ENCODE measurements at regions not wholly inside any gene's neighbourhood (a gene's known extent, or its start where the extent isn't known, plus 50 kb on each side); places are given as distances from the start of the nearest gene placed in this dataset.

DNA sequence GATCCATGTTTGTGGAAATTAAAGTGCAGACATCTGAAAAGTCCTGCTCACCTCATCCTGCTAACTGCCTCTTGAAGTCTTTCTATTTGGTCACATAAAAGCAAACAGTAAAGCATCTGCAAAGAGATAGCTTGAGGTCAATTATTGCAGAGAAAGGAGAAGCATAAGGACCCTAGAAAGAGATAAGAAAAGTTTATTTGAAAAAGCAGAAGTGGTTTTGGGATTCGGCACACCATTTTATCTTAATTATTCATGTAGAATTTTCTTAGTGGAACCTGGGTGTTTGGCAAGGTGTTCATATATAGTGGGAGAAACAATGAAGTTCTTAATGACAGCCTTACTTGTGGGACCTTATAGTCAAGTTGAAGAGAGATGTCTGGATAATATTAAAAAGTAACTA is 280.8 kb downstream of the CENPW start:
- intact Hi-C loops (cut with micrococcal nuclease): no loop called here
- no peaks in the 10 kb centered on the region for H3K27me3 Mint-ChIP-seq (ENCODE audit: low read depth)
- H3K4me3 Mint-ChIP-seq: no peak overlapping the region
- no peaks in the 10 kb centered on the region for H3K4me1 Mint-ChIP-seq (ENCODE audit: low read depth)
- H3K36me3 Mint-ChIP-seq (ENCODE audit: low read depth): no peaks in the 10 kb centered on the region
- no peak for DNase-seq
- no peak overlapping the region for H3K27ac Mint-ChIP-seq
- CTCF ChIA-PET: no interaction called here
- no peaks in the 10 kb centered on the region for H3K9me3 Mint-ChIP-seq

DNA sequence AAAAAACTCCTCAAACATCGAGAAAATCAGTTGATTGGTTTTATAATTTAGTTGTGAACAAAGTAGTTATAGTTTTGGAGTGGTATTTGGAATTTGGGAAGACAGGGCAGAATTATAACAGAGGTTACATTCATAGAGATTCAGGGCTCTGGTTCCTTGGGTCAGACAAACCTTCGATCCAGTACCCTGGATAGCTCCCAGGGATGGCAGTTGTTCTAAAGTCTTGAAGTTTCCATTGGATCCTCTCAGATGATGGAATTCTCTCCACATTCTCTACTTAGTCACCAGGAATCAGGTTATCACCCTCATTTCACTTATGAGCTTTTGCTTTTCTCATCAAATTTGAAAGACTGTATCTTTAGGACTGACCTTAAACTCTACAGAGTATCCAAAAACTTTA is 285.1 kb downstream of the CENPW start:
- H3K4me3 Mint-ChIP-seq: no peak overlapping the region
- no peaks in the 10 kb centered on the region for H3K9me3 Mint-ChIP-seq
- H3K27ac Mint-ChIP-seq: no peak overlapping the region
- no peak for DNase-seq
- H3K36me3 Mint-ChIP-seq (ENCODE audit: low read depth): no peaks in the 10 kb centered on the region
- H3K27me3 Mint-ChIP-seq (ENCODE audit: low read depth): no peaks in the 10 kb centered on the region
- CTCF ChIA-PET: no interaction called here
- H3K4me1 Mint-ChIP-seq (ENCODE audit: low read depth): no peaks in the 10 kb centered on the region
- intact Hi-C loops (cut with micrococcal nuclease): no loop called here

DNA sequence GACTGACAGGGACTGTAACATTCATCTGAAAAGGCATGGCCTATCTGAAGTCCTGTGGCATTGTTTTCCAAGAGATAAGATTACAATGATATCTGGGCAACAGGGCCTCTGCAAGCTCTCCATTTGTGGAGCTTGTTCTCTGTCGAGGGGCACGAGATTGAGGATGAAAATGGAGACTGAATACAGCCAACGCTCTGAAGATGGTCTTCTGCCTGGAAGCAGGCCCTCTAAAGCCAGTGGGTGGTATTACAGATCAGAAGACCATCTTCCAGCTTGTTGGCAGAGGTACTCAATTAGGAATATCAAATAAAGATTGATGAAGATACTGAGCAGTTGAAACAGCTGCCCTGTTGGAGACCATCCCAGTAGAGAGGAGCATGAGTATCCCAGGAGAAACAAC is 288.2 kb downstream of the CENPW start:
- intact Hi-C loops (cut with micrococcal nuclease): no loop called here
- CTCF ChIA-PET: no interaction called here
- Mint-ChIP-seq H3K4me1 (ENCODE audit: low read depth) (no peaks in the 10 kb centered on the region), H3K27ac (no peak overlapping the region), H3K9me3 (no peaks in the 10 kb centered on the region), H3K27me3 (ENCODE audit: low read depth) (no peaks in the 10 kb centered on the region), H3K36me3 (ENCODE audit: low read depth) (no peaks in the 10 kb centered on the region), H3K4me3 (no peak overlapping the region)
- no peak for DNase-seq

DNA sequence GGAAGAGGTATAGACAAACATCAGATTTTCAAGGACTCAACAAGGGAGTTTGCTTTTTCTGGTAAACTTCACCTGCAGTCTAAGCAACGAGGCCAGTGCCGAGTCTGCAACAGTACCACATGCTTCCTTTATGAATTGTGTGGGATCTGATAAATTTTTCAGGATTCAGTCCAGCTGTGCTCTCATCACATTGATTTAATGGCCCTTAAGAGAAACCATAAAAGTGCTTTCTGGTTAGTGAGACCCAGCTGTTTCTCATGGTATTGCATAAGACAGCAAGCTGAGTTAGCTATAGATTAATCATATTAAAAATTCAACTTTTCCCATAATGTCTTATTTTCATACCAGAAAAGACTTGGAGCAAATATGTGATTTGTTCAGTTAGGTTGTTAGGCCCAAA is 291.4 kb downstream of the CENPW start:
- Mint-ChIP-seq H3K27me3 (ENCODE audit: low read depth) (no peaks in the 10 kb centered on the region), H3K4me1 (ENCODE audit: low read depth) (no peaks in the 10 kb centered on the region), H3K36me3 (ENCODE audit: low read depth) (no peaks in the 10 kb centered on the region), H3K27ac (no peak overlapping the region), H3K9me3 (no peaks in the 10 kb centered on the region), H3K4me3 (no peak overlapping the region)
- no peak for DNase-seq
- CTCF ChIA-PET: no interaction called here
- intact Hi-C loops (cut with micrococcal nuclease): no loop called here

DNA sequence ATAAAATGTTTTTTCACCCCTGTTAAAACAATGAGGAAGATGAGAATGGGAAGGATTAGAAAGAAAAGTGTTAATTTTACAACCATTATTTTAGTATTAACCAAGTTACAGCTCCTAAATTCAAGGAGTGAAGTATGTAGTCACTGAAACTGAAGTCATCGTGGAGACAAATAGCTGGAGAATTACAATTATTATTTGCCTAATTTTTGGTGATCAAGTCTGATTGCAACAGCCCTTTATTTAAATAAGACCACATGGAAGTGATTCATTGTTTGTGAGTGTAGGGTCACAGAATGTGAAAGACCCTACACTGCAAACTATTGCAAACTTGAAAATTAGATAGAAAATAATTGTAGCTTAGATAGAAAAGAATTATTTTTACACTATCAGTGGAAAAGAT is 292.4 kb downstream of the CENPW start:
- no peaks in the 10 kb centered on the region for H3K27me3 Mint-ChIP-seq (ENCODE audit: low read depth)
- no peak overlapping the region for H3K27ac Mint-ChIP-seq
- no peaks in the 10 kb centered on the region for H3K4me1 Mint-ChIP-seq (ENCODE audit: low read depth)
- no peaks in the 10 kb centered on the region for H3K36me3 Mint-ChIP-seq (ENCODE audit: low read depth)
- no peak overlapping the region for H3K4me3 Mint-ChIP-seq
- intact Hi-C loops (cut with micrococcal nuclease): no loop called here
- no peak for DNase-seq
- H3K9me3 Mint-ChIP-seq: no peaks in the 10 kb centered on the region
- CTCF ChIA-PET: no interaction called here

DNA sequence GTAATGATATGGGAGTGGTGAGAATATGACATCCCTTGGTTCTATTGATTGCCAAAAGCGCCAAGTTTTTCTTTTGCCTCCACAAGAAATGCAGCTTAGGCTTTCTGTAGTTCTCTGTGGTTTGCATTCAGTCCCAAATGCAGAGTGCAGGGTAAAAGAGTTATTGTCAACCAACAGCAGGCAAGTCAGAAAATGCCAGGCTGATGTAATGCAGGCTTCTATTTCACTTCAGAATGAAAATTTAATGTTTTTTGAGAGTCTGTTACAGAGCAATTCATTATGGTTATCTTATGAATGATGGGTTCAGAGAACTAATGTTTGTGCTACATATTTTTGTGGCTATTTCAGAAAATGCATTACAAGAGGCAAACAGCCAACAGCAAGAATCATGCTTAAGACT is 293.5 kb downstream of the CENPW start:
- CTCF ChIA-PET: no interaction called here
- Mint-ChIP-seq H3K4me1 (ENCODE audit: low read depth) (no peaks in the 10 kb centered on the region), H3K36me3 (ENCODE audit: low read depth) (no peaks in the 10 kb centered on the region), H3K27ac (no peak overlapping the region), H3K4me3 (no peak overlapping the region), H3K9me3 (no peaks in the 10 kb centered on the region), H3K27me3 (ENCODE audit: low read depth) (no peaks in the 10 kb centered on the region)
- intact Hi-C loops (cut with micrococcal nuclease): no loop called here
- no peak for DNase-seq

DNA sequence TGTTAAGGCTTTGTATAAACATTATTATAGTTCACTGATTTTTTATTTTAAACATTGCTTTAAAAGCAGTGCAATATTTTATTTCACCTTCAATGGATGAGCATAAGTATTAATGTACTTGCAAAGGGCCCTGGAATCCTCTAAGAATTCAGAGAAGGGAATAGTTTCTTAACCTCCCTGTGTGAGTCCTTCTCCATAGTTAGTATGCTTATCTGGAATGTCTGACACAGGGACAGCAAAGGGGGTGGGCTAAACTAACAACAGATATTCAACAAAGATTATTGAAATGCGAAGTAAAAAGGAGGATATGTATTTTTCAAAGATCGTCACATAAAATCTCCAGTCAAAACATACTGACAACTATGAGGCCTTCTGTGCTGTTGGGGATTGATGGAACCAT is 300.4 kb downstream of the CENPW start:
- Mint-ChIP-seq H3K27me3 (ENCODE audit: low read depth) (no peaks in the 10 kb centered on the region), H3K36me3 (ENCODE audit: low read depth) (no peaks in the 10 kb centered on the region), H3K4me1 (ENCODE audit: low read depth) (no peaks in the 10 kb centered on the region), H3K9me3 (no peaks in the 10 kb centered on the region), H3K27ac (no peak overlapping the region), H3K4me3 (no peak overlapping the region)
- no peak for DNase-seq
- intact Hi-C loops (cut with micrococcal nuclease): no loop called here
- CTCF ChIA-PET: no interaction called here

DNA sequence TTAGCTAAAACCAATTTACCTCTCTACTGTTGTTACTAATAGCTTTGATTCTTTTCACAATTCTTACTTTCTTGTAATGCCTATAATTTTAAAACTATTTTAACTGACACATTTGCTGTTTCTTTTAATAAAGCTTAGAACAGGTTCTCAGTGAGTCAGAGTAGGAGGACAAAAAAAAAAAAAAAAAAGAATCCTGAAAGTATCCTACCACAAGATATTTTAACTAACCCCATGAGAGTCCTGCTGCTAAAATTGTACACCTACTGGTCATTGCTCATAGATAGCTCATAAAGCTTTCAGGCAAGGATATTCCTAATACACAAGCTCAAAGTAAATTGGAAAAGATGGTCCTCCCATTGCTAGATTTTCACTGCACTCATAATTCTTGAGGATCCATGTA is 301.0 kb downstream of the CENPW start:
- no peaks in the 10 kb centered on the region for H3K27me3 Mint-ChIP-seq (ENCODE audit: low read depth)
- no peak overlapping the region for H3K4me3 Mint-ChIP-seq
- no peak for DNase-seq
- no peaks in the 10 kb centered on the region for H3K9me3 Mint-ChIP-seq
- CTCF ChIA-PET: no interaction called here
- intact Hi-C loops (cut with micrococcal nuclease): no loop called here
- no peaks in the 10 kb centered on the region for H3K4me1 Mint-ChIP-seq (ENCODE audit: low read depth)
- no peak overlapping the region for H3K27ac Mint-ChIP-seq
- no peaks in the 10 kb centered on the region for H3K36me3 Mint-ChIP-seq (ENCODE audit: low read depth)

DNA sequence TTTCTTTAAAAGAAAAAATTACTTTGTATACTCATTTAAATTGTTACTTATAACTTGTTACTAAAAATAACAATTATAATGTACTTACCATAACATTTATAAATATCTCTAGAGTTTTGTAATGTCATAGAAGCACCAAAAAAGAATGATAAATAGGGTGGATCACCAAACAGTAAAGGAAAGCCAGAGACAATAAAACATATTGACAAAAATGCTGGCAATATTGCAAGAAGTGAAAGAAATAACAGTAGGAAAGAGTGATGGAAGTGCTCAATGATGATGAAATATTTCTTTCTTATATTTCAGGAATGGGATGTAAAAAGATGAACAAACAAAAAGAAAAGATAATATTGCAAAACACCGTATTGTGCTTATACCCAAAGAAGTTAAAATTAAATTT is 301.7 kb downstream of the CENPW start:
- Mint-ChIP-seq H3K9me3 (no peaks in the 10 kb centered on the region), H3K4me3 (no peak overlapping the region), H3K27ac (no peak overlapping the region), H3K36me3 (ENCODE audit: low read depth) (no peaks in the 10 kb centered on the region), H3K27me3 (ENCODE audit: low read depth) (no peaks in the 10 kb centered on the region), H3K4me1 (ENCODE audit: low read depth) (no peaks in the 10 kb centered on the region)
- CTCF ChIA-PET: no interaction called here
- intact Hi-C loops (cut with micrococcal nuclease): no loop called here
- no peak for DNase-seq

DNA sequence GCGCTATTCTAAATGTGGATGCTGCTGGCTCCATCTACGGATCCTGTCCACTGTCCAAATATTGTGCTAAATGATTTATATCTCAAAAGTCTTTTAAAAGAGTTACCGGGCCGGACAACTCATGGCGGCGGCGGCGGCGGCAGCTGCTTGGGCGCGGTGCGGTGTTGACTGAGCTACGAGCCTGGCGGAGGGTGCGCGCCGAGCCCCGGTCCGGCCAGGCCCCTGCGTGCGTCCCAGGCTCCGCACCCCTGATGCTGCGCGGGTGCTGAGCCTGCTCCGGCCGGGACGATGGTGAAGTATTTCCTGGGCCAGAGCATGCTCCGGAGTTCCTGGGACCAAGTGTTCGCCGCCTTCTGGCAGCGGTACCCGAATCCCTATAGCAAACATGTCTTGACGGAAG is 303.4 kb downstream of the CENPW start:
- H3K27ac Mint-ChIP-seq: no peak overlapping the region
- intact Hi-C loops (cut with micrococcal nuclease): no loop called here
- H3K36me3 Mint-ChIP-seq (ENCODE audit: low read depth): no peaks in the 10 kb centered on the region
- CTCF ChIA-PET: no interaction called here
- H3K9me3 Mint-ChIP-seq: no peaks in the 10 kb centered on the region
- DNase-seq: no peak
- no peaks in the 10 kb centered on the region for H3K4me1 Mint-ChIP-seq (ENCODE audit: low read depth)
- no peak overlapping the region for H3K4me3 Mint-ChIP-seq
- H3K27me3 Mint-ChIP-seq (ENCODE audit: low read depth): no peaks in the 10 kb centered on the region

DNA sequence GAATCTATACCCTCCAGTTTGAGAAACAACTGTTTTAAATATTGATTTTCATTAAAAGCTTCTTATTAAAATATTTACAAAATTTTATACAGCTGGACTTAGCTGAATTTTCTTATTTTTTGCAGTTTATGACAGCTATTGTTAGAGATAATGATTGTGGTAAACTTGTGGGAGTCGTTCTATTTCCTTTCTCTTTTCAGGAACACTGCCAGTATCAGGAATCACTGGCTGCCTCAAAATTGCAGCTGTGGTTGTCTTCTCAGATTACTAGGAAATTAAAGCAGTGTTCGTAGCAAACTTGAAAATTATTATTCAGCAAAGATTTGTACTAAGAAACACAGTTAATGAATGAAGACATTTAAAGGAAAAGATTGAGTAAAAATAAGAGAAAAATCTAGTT is 311.0 kb downstream of the CENPW start:
- Mint-ChIP-seq H3K36me3 (ENCODE audit: low read depth) (no peaks in the 10 kb centered on the region), H3K9me3 (peaks cover 8% of the 10 kb centered on the region), H3K4me1 (ENCODE audit: low read depth) (no peaks in the 10 kb centered on the region), H3K27ac (no peak overlapping the region), H3K4me3 (no peak overlapping the region), H3K27me3 (ENCODE audit: low read depth) (no peaks in the 10 kb centered on the region)
- CTCF ChIA-PET: no interaction called here
- intact Hi-C loops (cut with micrococcal nuclease): no loop called here
- no peak for DNase-seq

DNA sequence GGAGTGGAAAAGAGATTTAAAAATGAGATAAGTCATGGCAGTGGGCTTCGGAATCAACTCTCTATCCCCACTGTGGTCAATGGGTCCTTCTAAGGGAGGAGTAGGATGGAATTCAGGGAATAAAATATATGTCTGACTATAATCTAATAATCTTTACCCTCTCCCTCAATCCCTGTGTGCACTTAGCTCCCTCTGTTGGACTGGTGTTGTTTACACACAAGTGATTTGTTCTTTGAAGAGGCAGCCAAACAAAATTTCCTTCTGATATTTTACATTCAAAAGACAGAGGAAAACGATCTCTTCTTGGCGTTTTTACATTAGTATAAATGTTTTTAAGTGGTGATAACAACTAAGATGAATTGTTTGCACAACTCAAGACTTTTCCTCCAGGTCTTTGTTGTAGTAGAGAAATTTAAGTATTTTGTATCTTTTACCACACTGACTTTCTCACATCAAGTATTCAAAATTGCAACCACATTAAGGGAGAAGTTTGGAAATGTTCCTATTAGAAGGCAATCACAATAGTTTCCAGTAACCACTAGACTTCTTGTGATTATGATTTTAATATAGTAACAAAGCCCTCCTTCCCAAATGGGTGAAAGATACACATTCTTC is 317.8 kb downstream of the CENPW start:
- intact Hi-C loops (cut with micrococcal nuclease): loop anchor here (5.0 kb wide), 1 partner anchor 660 kb away; no protein-coding TSS in a partner anchor
- no peaks in the 10 kb centered on the region for H3K36me3 Mint-ChIP-seq (ENCODE audit: low read depth)
- no peak overlapping the region for H3K27ac Mint-ChIP-seq
- H3K9me3 Mint-ChIP-seq: peaks cover 8% of the 10 kb centered on the region
- no peaks in the 10 kb centered on the region for H3K27me3 Mint-ChIP-seq (ENCODE audit: low read depth)
- DNase-seq: peak; percentile 11
- no peak overlapping the region for H3K4me3 Mint-ChIP-seq
- CTCF ChIA-PET: interaction anchor here (0.7 to 1.2 kb wide), 3 partner anchors 104 to 296 kb away, joined by 3 to 4 read pairs (median 3); no protein-coding TSS in a partner anchor
- no peaks in the 10 kb centered on the region for H3K4me1 Mint-ChIP-seq (ENCODE audit: low read depth)

DNA sequence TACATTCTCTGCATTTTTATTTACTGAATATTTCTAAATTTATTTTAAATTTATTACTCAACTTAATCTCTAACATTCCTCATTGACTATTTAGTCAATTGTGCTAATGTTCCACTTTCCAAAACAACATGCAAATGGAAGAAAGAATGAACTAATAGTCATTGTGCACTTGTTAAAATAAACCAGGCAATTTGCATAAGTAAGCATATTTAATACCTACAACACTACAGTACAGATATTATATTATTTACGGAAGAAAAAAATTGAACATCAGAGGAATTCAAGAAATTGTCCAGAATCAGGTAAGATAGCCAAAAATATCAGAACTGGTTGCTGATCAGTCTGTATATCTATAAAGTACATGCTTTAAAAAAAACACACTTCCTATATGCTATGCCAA is 320.5 kb downstream of the CENPW start:
- CTCF ChIA-PET: no interaction called here
- DNase-seq: no peak

DNA sequence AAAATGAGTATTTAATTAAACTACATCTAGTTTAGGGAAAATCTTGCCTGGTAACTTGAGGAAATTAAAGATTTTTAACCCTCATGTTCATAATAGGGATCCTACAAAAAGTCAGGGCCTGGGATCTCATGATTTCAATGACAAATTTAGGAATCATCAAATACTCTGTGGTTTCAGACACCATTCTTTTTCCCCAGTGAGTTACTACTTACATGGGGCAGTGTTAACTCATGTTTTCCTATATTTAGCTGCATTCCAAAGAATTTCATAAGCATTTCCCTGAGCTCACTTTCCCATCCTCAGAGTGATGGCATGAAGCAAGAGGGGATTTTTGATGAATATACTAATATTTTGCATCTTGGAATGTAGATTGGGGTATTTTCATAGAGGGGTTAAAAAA is 321.7 kb downstream of the CENPW start:
- Mint-ChIP-seq H3K4me3 (no peak overlapping the region), H3K4me1 (ENCODE audit: low read depth) (no peaks in the 10 kb centered on the region), H3K27me3 (ENCODE audit: low read depth) (no peaks in the 10 kb centered on the region), H3K36me3 (ENCODE audit: low read depth) (no peaks in the 10 kb centered on the region), H3K9me3 (no peaks in the 10 kb centered on the region), H3K27ac (no peak overlapping the region)
- CTCF ChIA-PET: no interaction called here
- intact Hi-C loops (cut with micrococcal nuclease): no loop called here
- DNase-seq: no peak

More for the DNA sequence above, 320.5 kb downstream of the CENPW start:
- Mint-ChIP-seq H3K27me3 (ENCODE audit: low read depth) (no peaks in the 10 kb centered on the region), H3K27ac (no peak overlapping the region), H3K4me1 (ENCODE audit: low read depth) (no peaks in the 10 kb centered on the region), H3K9me3 (no peaks in the 10 kb centered on the region), H3K36me3 (ENCODE audit: low read depth) (no peaks in the 10 kb centered on the region), H3K4me3 (no peak overlapping the region)
- intact Hi-C loops (cut with micrococcal nuclease): no loop called here

Data from activated naive CD4-positive, alpha-beta T cell treated with anti-CD3 and anti-CD28 coated beads for 36 hours (primary cell).